MCF 10A (cell line): ENCODE measurements at regions not wholly inside any gene's neighbourhood (a gene's known extent, or its start where the extent isn't known, plus 50 kb on each side); places are given as distances from the start of the nearest gene placed in this dataset.

Experiments used
- BruUV-seq: library from RNA; stranded (reverse); fragments of 400-500 nt; replicated peaks from 2 replicates; lab custom pipeline; 2021; lab: Mats Ljungman, UMichigan
- CTCF ChIA-PET: fragments of 300-600 bp; sonication (Branson Sonifier 250); formaldehyde crosslinking; extraction: SDS; loops from one replicate; lab custom pipeline; 2021; ENCODE audit warnings: antibody characterized with exemption, inconsistent platforms; lab: Yijun Ruan, JAX
- POLR2A ChIA-PET: fragments of 300-600, 350-650 bp; sonication (Branson Sonifier 250); formaldehyde crosslinking; extraction: SDS; loops from one replicate; lab custom pipeline; 2020; ENCODE audit warnings: antibody characterized with exemption, inconsistent platforms; lab: Yijun Ruan, JAX
- DNase-seq: peaks from one replicate; pipeline ENCODE4 v3.0.0-alpha.2; 2018; ENCODE audit not compliant: unreplicated experiment
- H3K27ac Mint-ChIP-seq: one replicate; pipeline ENCODE4 v1.8.0; 2022; ENCODE audit warnings: mild to moderate bottlenecking, low read depth, mixed read lengths; ENCODE audit not compliant: unreplicated experiment
- H3K27me3 Mint-ChIP-seq: one replicate; pipeline ENCODE4 v1.8.0; 2022; ENCODE audit warnings: mixed read lengths; ENCODE audit not compliant: insufficient read depth, unreplicated experiment
- H3K36me3 Mint-ChIP-seq: one replicate; pipeline ENCODE4 v1.8.0; 2022; ENCODE audit warnings: mild to moderate bottlenecking, moderate library complexity, mixed read lengths; ENCODE audit not compliant: insufficient read depth, unreplicated experiment
- H3K4me1 Mint-ChIP-seq: one replicate; pipeline ENCODE4 v1.8.0; 2022; ENCODE audit warnings: mixed read lengths; ENCODE audit not compliant: insufficient read depth, unreplicated experiment
- H3K4me3 Mint-ChIP-seq: one replicate; pipeline ENCODE4 v1.8.0; 2022; ENCODE audit warnings: mild to moderate bottlenecking, moderate library complexity, mixed read lengths; ENCODE audit not compliant: unreplicated experiment
- H3K9me3 Mint-ChIP-seq: one replicate; pipeline ENCODE4 v1.8.0; 2022; ENCODE audit warnings: mixed read lengths; ENCODE audit not compliant: unreplicated experiment
- intact Hi-C: fragments of 100-400 bp; cut with micrococcal nuclease; formaldehyde crosslinking; loops from 2 replicates; pipeline ENCODE4 v1.14.1; 2022
- TF ChIP-seq, protein P1 (sequence below): fragments of 200-600 bp; IDR thresholded peaks from one replicate; pipeline ENCODE4 v1.8.0; 2022; ENCODE audit warnings: antibody characterized with exemption, mild to moderate bottlenecking; ENCODE audit not compliant: unreplicated experiment

DNA sequence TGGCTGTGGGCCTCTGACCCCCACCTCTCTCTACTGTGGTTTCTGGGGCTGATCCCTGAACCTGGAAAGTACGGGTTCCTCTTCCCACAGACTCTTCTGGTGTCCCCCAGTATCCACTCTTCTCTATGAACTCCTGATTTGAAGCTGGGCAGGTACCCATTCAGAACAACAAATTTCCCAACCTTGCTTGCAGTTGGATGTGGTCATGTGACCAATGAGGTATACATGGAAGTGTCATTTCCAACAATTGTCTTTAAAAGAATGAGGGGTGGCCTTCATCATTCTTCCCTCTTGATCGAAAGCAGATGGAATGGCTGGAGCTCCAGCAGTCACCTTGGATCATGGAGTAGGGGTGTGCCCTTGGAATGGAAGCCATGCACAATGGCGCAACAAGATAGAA is 128.0 kb upstream of the MLN start:
- POLR2A ChIA-PET: no interaction called here
- no peak overlapping the region for H3K4me3 Mint-ChIP-seq

DNA sequence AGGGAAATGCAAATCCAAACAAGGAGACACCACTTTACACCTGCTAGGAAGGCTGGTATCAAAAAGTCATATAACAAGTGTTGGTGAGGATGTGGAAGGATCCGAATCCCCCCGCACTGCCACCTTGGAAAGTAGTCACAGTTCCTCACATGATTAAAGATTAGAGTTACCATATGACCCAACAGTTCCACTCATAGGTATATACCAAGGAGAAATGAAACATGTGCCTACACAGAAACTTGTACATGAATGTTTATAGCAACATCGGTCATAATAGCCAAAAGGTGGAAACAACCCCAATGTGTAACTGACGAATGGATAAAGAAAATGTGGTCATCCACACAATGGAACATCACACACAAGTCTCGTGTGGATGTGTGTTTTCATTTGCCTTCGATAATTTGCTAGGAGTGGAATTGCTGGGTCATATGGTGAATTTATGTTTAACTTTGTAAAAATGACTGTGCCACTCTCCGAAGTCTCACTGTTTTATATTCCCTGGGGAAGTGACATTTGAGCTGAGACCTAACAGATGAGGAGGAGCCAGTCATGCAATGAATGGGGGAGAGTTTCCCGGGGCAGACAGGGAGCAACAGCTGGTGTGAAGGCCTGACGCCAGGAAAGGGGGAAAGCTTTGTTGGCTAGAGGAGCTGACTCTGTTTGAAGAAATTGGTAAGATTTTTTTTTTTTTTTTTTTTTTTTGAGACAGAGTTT is 125.9 kb upstream of the MLN start:
- Mint-ChIP-seq H3K27me3 (peaks cover 27% of the 10 kb centered on the region), H3K9me3 (no peaks in the 10 kb centered on the region), H3K36me3 (no peaks in the 10 kb centered on the region), H3K27ac (no peak overlapping the region), H3K4me3 (no peak overlapping the region), H3K4me1 (peaks cover 5% of the 10 kb centered on the region)
- ChIA-PET CTCF (no interaction called here), POLR2A (no interaction called here)
- TF ChIP-seq, protein P1, sequence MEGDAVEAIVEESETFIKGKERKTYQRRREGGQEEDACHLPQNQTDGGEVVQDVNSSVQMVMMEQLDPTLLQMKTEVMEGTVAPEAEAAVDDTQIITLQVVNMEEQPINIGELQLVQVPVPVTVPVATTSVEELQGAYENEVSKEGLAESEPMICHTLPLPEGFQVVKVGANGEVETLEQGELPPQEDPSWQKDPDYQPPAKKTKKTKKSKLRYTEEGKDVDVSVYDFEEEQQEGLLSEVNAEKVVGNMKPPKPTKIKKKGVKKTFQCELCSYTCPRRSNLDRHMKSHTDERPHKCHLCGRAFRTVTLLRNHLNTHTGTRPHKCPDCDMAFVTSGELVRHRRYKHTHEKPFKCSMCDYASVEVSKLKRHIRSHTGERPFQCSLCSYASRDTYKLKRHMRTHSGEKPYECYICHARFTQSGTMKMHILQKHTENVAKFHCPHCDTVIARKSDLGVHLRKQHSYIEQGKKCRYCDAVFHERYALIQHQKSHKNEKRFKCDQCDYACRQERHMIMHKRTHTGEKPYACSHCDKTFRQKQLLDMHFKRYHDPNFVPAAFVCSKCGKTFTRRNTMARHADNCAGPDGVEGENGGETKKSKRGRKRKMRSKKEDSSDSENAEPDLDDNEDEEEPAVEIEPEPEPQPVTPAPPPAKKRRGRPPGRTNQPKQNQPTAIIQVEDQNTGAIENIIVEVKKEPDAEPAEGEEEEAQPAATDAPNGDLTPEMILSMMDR: no peak
- no peak for DNase-seq
- intact Hi-C loops: no loop called here
- BruUV-seq: no TSS peak

More for the DNA sequence above, 128.0 kb upstream of the MLN start:
- BruUV-seq: no TSS peak
- no peak for DNase-seq
- peaks cover 10% of the 10 kb centered on the region for H3K4me1 Mint-ChIP-seq
- peaks cover 37% of the 10 kb centered on the region for H3K27me3 Mint-ChIP-seq
- no peak overlapping the region for H3K27ac Mint-ChIP-seq
- TF ChIP-seq, protein P1: no peak
- CTCF ChIA-PET: interaction anchor here (0.6 to 0.9 kb wide), 2 partner anchors 27 to 478 kb away, joined by 3 read pairs; no protein-coding TSS in a partner anchor
- H3K36me3 Mint-ChIP-seq: no peaks in the 10 kb centered on the region
- intact Hi-C loops: no loop called here
- no peaks in the 10 kb centered on the region for H3K9me3 Mint-ChIP-seq

DNA sequence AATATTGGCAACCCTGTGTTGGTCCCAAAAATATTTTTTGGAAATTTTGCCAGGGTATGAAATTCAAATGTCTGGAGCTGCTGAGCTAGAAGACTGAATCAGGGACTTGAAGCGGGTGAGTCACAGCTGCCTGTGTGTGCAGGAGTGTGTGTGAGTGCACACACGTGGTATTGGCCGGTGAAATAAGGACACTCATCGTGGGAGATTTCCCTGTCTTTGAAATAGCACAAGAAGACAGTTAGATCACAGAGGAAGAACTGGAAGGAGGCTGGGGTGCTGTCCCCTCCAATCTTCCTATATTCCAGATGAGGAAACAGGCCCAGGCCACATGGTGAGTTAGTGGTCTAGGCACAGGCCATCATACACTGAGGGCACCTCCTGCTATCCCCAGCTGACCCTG is 123.8 kb upstream of the MLN start:
- no TSS peak for BruUV-seq
- Mint-ChIP-seq H3K36me3 (no peaks in the 10 kb centered on the region), H3K27ac (no peak overlapping the region), H3K27me3 (peaks cover 16% of the 10 kb centered on the region), H3K4me3 (no peak overlapping the region), H3K9me3 (no peaks in the 10 kb centered on the region), H3K4me1 (peaks cover 5% of the 10 kb centered on the region)
- TF ChIP-seq, protein P1: no peak
- DNase-seq: peak; percentile 16
- intact Hi-C loops: no loop called here
- ChIA-PET CTCF (interaction anchor here (0.6 to 1.8 kb wide), 2 partner anchors 11 to 168 kb away, joined by 3 read pairs; no protein-coding TSS in a partner anchor), POLR2A (interaction anchor here (0.6 to 0.7 kb wide), 2 partner anchors 66 to 109 kb away, joined by 3 read pairs; no protein-coding TSS in a partner anchor)

DNA sequence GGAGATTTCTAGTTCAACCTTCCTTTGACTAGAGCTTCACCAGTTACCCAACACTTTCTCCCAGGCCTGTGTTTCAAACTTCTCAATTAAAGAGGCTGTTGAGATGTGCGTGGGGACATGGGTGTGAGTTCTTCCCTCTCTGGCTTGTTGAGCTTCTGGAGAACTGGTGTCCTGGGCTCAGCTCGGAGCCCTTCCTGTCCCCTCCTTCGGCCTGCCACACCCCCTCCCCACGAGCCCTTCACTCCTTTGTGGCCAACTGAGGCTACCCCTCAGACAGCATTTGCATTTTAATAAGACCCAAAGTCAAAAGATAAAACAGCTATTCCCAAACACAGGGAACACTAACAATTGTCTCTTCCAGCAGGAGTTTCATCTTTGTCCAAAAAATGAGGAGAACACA is 123.3 kb upstream of the MLN start:
- H3K9me3 Mint-ChIP-seq: no peaks in the 10 kb centered on the region
- ChIA-PET POLR2A (interaction anchor here (0.6 to 0.7 kb wide), 3 partner anchors 47 to 110 kb away, joined by 3 read pairs; no protein-coding TSS in a partner anchor), CTCF (interaction anchor here (0.6 to 1.8 kb wide), 2 partner anchors 12 to 168 kb away, joined by 3 read pairs; no protein-coding TSS in a partner anchor)
- H3K27ac Mint-ChIP-seq: no peak overlapping the region
- intact Hi-C loops: no loop called here
- H3K4me3 Mint-ChIP-seq: no peak overlapping the region
- peaks cover 11% of the 10 kb centered on the region for H3K27me3 Mint-ChIP-seq
- H3K36me3 Mint-ChIP-seq: no peaks in the 10 kb centered on the region
- H3K4me1 Mint-ChIP-seq: peaks cover 5% of the 10 kb centered on the region
- no peak for DNase-seq
- BruUV-seq: no TSS peak
- TF ChIP-seq, protein P1: no peak
